ENCODE measurements at regions not wholly inside any gene's neighbourhood (a gene's known extent, or its start where the extent isn't known, plus 50 kb on each side); places are given as distances from the start of the nearest gene placed in this dataset.

- H3K9me3 ChIP-seq: no peaks in the 10 kb centered on the region
- no peak for TF ChIP-seq CTCF (IDR thresholded peaks at IDR 0.05)
- intact Hi-C loops (cut with DNase I; ENCODE audit: low total_unique reads): no loop called here
- no peak overlapping the region for H3K4me3 ChIP-seq
- H3K27ac ChIP-seq: no peak overlapping the region
- no peaks in the 10 kb centered on the region for H3K27me3 ChIP-seq
- H3K4me1 ChIP-seq: no peaks in the 10 kb centered on the region
- no peak for DNase-seq
- H3K36me3 ChIP-seq: no peaks in the 10 kb centered on the region
Observed at GRCh38 chr2:198630384-198630783, 826.0 kb downstream of the PLCL1 start.

- Histone ChIP-seq H3K4me1 (no peaks in the 10 kb centered on the region), H3K27me3 (no peaks in the 10 kb centered on the region), H3K9me3 (no peaks in the 10 kb centered on the region), H3K27ac (no peak overlapping the region), H3K4me3 (no peak overlapping the region), H3K36me3 (no peaks in the 10 kb centered on the region)
- intact Hi-C loops (cut with DNase I; ENCODE audit: low total_unique reads): no loop called here
- TF ChIP-seq CTCF (IDR thresholded peaks at IDR 0.05): no peak
- no peak for DNase-seq
Observed at GRCh38 chr2:198628596-198628995, 824.2 kb downstream of the PLCL1 start.

- Histone ChIP-seq H3K4me1 (no peaks in the 10 kb centered on the region), H3K27me3 (no peaks in the 10 kb centered on the region), H3K36me3 (no peaks in the 10 kb centered on the region), H3K27ac (no peak overlapping the region), H3K9me3 (no peaks in the 10 kb centered on the region), H3K4me3 (no peak overlapping the region)
- no peak for TF ChIP-seq CTCF (IDR thresholded peaks at IDR 0.05)
- DNase-seq: no peak
- intact Hi-C loops (cut with DNase I; ENCODE audit: low total_unique reads): no loop called here
Observed at GRCh38 chr2:198622986-198623730, 818.8 kb downstream of the PLCL1 start.

- Histone ChIP-seq H3K27ac (no peak overlapping the region), H3K4me3 (no peak overlapping the region), H3K9me3 (no peaks in the 10 kb centered on the region), H3K27me3 (no peaks in the 10 kb centered on the region), H3K36me3 (no peaks in the 10 kb centered on the region), H3K4me1 (no peaks in the 10 kb centered on the region)
- no peak for TF ChIP-seq CTCF (IDR thresholded peaks at IDR 0.05)
- DNase-seq: no peak
- intact Hi-C loops (cut with DNase I; ENCODE audit: low total_unique reads): no loop called here
Observed at GRCh38 chr2:198615972-198616371, 811.6 kb downstream of the PLCL1 start.

GRCh38 chr2:198611201-198611600 is 806.8 kb downstream of the PLCL1 start:
- intact Hi-C loops (cut with DNase I; ENCODE audit: low total_unique reads): no loop called here

More at GRCh38 chr2:198611201-198611600, 806.8 kb downstream of the PLCL1 start:
- Histone ChIP-seq H3K27ac (no peak overlapping the region), H3K36me3 (no peaks in the 10 kb centered on the region), H3K4me3 (no peak overlapping the region), H3K9me3 (no peaks in the 10 kb centered on the region), H3K4me1 (no peaks in the 10 kb centered on the region), H3K27me3 (no peaks in the 10 kb centered on the region)
- no peak for TF ChIP-seq CTCF (IDR thresholded peaks at IDR 0.05)
- no peak for DNase-seq
